Neuronal stem cell (in vitro differentiated cells): ENCODE measurements at regions not wholly inside any gene's neighbourhood (a gene's known extent, or its start where the extent isn't known, plus 50 kb on each side); places are given as distances from the start of the nearest gene placed in this dataset.

Experiments
- DNase-seq: peaks from one replicate; pipeline ENCODE4 v3.0.0-alpha.2; 2013; ENCODE audit warnings: low spot score
- H2AFZ ChIP-seq: one replicate; pipeline ENCODE4 v1.6.1; 2013; ENCODE audit warnings: mild to moderate bottlenecking, low read length, inconsistent platforms
- H2AK5ac ChIP-seq: 2 replicates; pipeline ENCODE4 v1.6.1; 2013; ENCODE audit warnings: low read depth, mild to moderate bottlenecking, inconsistent platforms, low read length, moderate library complexity, mixed read lengths
- H2BK120ac ChIP-seq: 2 replicates; pipeline ENCODE4 v1.6.1; 2013; ENCODE audit warnings: low read depth, mild to moderate bottlenecking, inconsistent platforms, low read length, moderate library complexity, mixed read lengths
- H2BK12ac ChIP-seq: one replicate; pipeline ENCODE4 v1.6.1; 2013; ENCODE audit warnings: low read length, inconsistent platforms
- H2BK15ac ChIP-seq: 2 replicates; pipeline ENCODE4 v1.6.1; 2013; ENCODE audit warnings: mild to moderate bottlenecking, low read length, inconsistent platforms, mixed read lengths
- H2BK5ac ChIP-seq: one replicate; pipeline ENCODE4 v1.6.1; 2013; ENCODE audit warnings: inconsistent platforms, mild to moderate bottlenecking, low read length, moderate library complexity
- H3K14ac ChIP-seq: one replicate; pipeline ENCODE4 v1.6.1; 2013; ENCODE audit warnings: low read length, inconsistent platforms
- H3K18ac ChIP-seq: 2 replicates; pipeline ENCODE4 v1.6.1; 2013; ENCODE audit warnings: low read length, inconsistent platforms
- H3K23ac ChIP-seq: 2 replicates; pipeline ENCODE4 v1.6.1; 2013; ENCODE audit warnings: low read depth, mild to moderate bottlenecking, mixed read lengths, low read length, inconsistent platforms; ENCODE audit not compliant: poor library complexity
- H3K27ac ChIP-seq: replicated peaks from 3 replicates; pipeline ENCODE4 v1.5.1; 2013; ENCODE audit warnings: low read length, inconsistent platforms
- H3K27me3 ChIP-seq, 3 experiments: 2 replicates each; pipeline ENCODE4 v1.6.1; 2013; ENCODE audit warnings: low read length in 3 of 3, mild to moderate bottlenecking in 2 of 3, inconsistent platforms in 1 of 3, low read depth in 1 of 3, mixed read lengths in 1 of 3, moderate library complexity in 1 of 3; ENCODE audit not compliant: control insufficient read depth in 3 of 3, insufficient read depth in 3 of 3
- H3K36me3 ChIP-seq, 2 donors: replicated peaks in 1 of 2; 2 replicates each; pipeline ENCODE4 v1.6.1; 2013; ENCODE audit warnings: low read length in 2 of 2; ENCODE audit not compliant: control insufficient read depth in 2 of 2, insufficient read depth in 2 of 2
- H3K4ac ChIP-seq: 2 replicates; pipeline ENCODE4 v1.6.1; 2013; ENCODE audit warnings: inconsistent platforms, mild to moderate bottlenecking, low read length, moderate library complexity
- H3K4me1 ChIP-seq, 2 donors: 1 replicate in 1 of 2; 2 replicates in 1 of 2; pipeline ENCODE4 v1.6.1; 2013; ENCODE audit warnings: low read length in 2 of 2, low read depth in 1 of 2; ENCODE audit not compliant: control insufficient read depth in 2 of 2, insufficient read depth in 1 of 2
- H3K4me2 ChIP-seq: one replicate; pipeline ENCODE4 v1.6.1; 2013; ENCODE audit warnings: mild to moderate bottlenecking, low read length, inconsistent platforms; ENCODE audit not compliant: insufficient read depth, poor library complexity, severe bottlenecking
- H3K4me3 ChIP-seq, 2 donors: 2 replicates each; pipeline ENCODE4 v1.5.1; 2013; ENCODE audit warnings: low read length in 2 of 2, mild to moderate bottlenecking in 2 of 2, inconsistent platforms in 1 of 2, moderate library complexity in 1 of 2
- H3K79me1 ChIP-seq: one replicate; pipeline ENCODE4 v1.6.1; 2013; ENCODE audit warnings: low read depth, mild to moderate bottlenecking, inconsistent platforms, low read length, moderate library complexity
- H3K9ac ChIP-seq: one replicate; pipeline ENCODE4 v1.6.1; 2013; ENCODE audit warnings: mild to moderate bottlenecking, low read depth, low read length, inconsistent platforms; ENCODE audit not compliant: poor library complexity
- H3K9me3 ChIP-seq, 2 donors: replicated peaks in 1 of 2; 2 replicates each; pipeline versions ENCODE3 to v1.6.1; 2013; ENCODE audit warnings: low read length in 2 of 2, mild to moderate bottlenecking in 2 of 2, inconsistent platforms in 1 of 2, low read depth in 1 of 2, mixed read lengths in 1 of 2, moderate library complexity in 1 of 2; ENCODE audit not compliant: control insufficient read depth in 2 of 2, insufficient read depth in 1 of 2
- H4K8ac ChIP-seq: one replicate; pipeline ENCODE4 v1.6.1; 2013; ENCODE audit warnings: low read depth, mild to moderate bottlenecking, inconsistent platforms, low read length, moderate library complexity
- H4K91ac ChIP-seq: one replicate; pipeline ENCODE4 v1.6.1; 2013; ENCODE audit warnings: low read length, low read depth, mild to moderate bottlenecking, inconsistent platforms; ENCODE audit not compliant: poor library complexity
- WGBS, 2 donors: extraction: QIAGEN DNeasy Blood & Tissue Kit; methylation state at CpG; one replicate each; pipeline ENCODE4 v1.1.7; 2013; ENCODE audit warnings: missing lambda C conversion rate in 2 of 2, mixed read lengths in 1 of 2; ENCODE audit not compliant: insufficient read length in 2 of 2, insufficient replicate concordance in 1 of 2; ENCODE audit errors: extremely low coverage in 2 of 2; 5-methylcytosine and 5-hydroxymethylcytosine counted together

DNA sequence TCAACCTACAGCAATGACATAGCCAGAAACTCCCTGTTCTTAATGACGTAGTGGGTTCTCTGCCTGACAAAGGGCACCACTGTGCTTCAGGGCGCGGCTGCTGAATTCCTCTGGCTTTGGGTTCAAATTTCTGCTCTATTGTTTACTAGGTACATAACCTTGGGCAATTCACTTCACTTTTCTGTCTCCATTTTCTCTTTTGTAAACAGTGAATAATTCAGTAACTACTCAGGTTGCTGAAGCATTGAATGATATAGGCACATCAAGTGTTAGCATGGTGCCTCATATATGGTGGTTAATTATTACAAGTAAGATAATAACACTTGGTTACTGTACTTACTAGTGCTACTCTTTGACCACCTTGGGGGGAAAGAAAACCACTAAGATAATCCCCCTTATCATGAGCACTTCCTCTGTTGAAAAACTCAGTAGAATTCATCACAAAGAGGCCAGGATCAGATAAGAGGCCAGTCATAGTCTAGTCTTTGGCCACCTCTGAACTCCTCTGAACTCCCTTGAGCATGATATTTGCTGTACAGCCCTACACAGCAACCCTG, 92.0 kb upstream of the AHR start:
- Histone ChIP-seq H3K79me1 (no peaks in the 10 kb centered on the region), H2BK120ac (no peak overlapping the region), H3K14ac (no peak overlapping the region), H2AFZ (no peak overlapping the region), H3K4ac (no peak overlapping the region), H2AK5ac (no peak overlapping the region), H3K27ac (no peak overlapping the region), H3K23ac (no peak overlapping the region), H2BK5ac (no peak overlapping the region), H3K4me1 (no peaks in the 10 kb centered on the region), H3K4me3 (no peak overlapping the region), H3K9ac (no peak overlapping the region), H2BK12ac (no peak overlapping the region), H3K27me3 (no peaks in the 10 kb centered on the region), H4K8ac (no peak overlapping the region), H4K91ac (no peak overlapping the region), H3K18ac (no peak overlapping the region), H3K9me3 (no peaks in the 10 kb centered on the region), H2BK15ac (no peak overlapping the region), H3K36me3 (no peaks in the 10 kb centered on the region), H3K4me2 (no peak overlapping the region)
- DNase-seq = no peak
- WGBS, 2 donors = no CpG with 5 or more reads among the region's 3 CpGs

DNA sequence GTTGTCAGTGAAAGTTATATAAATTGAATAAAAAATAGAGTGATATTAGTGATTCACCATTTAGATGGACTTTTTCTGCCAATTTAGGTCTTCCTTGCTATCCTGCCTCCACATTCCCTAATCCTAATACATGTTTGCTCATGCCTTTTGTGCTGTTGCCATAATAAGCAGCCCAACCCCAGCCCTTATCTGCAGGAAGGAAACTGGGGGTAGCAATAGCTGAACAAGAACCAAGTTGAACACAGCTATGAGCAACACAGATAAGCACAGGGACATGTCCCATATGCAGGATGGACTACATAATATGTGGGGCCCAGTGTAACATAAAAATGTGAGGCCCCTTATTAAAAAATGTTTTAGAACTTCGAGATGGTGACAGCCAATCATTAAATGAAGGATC, 91.2 kb upstream of the AHR start:
- Histone ChIP-seq H3K14ac (no peak overlapping the region), H3K18ac (no peak overlapping the region), H2BK5ac (no peak overlapping the region), H3K4me3 (no peak overlapping the region), H3K9ac (no peak overlapping the region), H2BK12ac (no peak overlapping the region), H2BK15ac (no peak overlapping the region), H3K9me3 (no peaks in the 10 kb centered on the region), H2BK120ac (no peak overlapping the region), H3K27ac (no peak overlapping the region), H3K23ac (no peak overlapping the region), H3K79me1 (no peaks in the 10 kb centered on the region), H3K4me2 (no peak overlapping the region), H3K4ac (no peak overlapping the region), H3K36me3 (no peaks in the 10 kb centered on the region), H4K91ac (no peak overlapping the region), H4K8ac (no peak overlapping the region), H3K4me1 (no peaks in the 10 kb centered on the region), H2AFZ (no peak overlapping the region), H2AK5ac (no peak overlapping the region), H3K27me3 (no peaks in the 10 kb centered on the region)
- WGBS, 2 donors = no CpG with 5 or more reads among the region's 1 CpG
- DNase-seq = no peak

- DNase-seq = no peak
- no peaks in the 10 kb centered on the region for H3K9me3 ChIP-seq
- H3K9ac ChIP-seq = no peak overlapping the region
- no peak overlapping the region for H4K91ac ChIP-seq
- WGBS, 2 donors = no CpG with 5 or more reads among the region's 3 CpGs
- no peaks in the 10 kb centered on the region for H3K79me1 ChIP-seq
- H3K4ac ChIP-seq = no peak overlapping the region
- H2BK15ac ChIP-seq = no peak overlapping the region
- H2BK5ac ChIP-seq = no peak overlapping the region
- H2BK12ac ChIP-seq = no peak overlapping the region
- H3K18ac ChIP-seq = no peak overlapping the region
- H3K4me1 ChIP-seq = no peaks in the 10 kb centered on the region
- H3K4me3 ChIP-seq = no peak overlapping the region
- H2AK5ac ChIP-seq = no peak overlapping the region
- no peak overlapping the region for H3K23ac ChIP-seq
- H2BK120ac ChIP-seq = no peak overlapping the region
- H2AFZ ChIP-seq = no peak overlapping the region
- no peak overlapping the region for H3K27ac ChIP-seq
- no peak overlapping the region for H3K4me2 ChIP-seq
- no peaks in the 10 kb centered on the region for H3K36me3 ChIP-seq
- H4K8ac ChIP-seq = no peak overlapping the region
- H3K14ac ChIP-seq = no peak overlapping the region
- no peaks in the 10 kb centered on the region for H3K27me3 ChIP-seq
Observed at GRCh38 chr7:17209101-17209500, 89.4 kb upstream of the AHR start.

DNA sequence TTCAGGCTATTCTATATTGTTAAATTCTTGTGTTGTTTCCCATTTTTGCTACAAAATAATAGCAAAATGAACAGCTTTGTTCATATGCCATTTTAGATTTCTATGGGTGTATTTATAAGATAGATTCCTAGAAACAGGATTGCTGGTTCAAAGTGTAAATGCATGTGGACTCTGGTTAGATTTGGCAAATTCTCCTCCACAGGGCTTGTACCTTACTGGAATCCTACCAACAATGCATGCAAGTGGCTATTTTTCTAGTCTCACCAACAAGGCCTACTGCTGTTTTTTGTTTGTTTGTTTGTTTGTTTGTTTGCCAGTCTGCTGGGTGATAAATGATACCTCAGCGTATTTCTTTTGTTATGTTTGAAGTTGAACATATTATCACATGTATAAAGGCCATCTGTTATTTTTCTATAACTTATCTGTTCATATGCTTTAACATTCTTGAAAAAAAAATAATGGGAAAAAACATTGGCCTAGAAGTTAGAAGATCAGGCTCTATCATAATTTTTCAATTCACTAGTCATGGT, 87.1 kb upstream of the AHR start:
- no peak overlapping the region for H4K8ac ChIP-seq
- no peak overlapping the region for H3K27ac ChIP-seq
- DNase-seq = no peak
- no peak overlapping the region for H2BK120ac ChIP-seq
- H3K14ac ChIP-seq = no peak overlapping the region
- peaks cover 0 to 8% of the 10 kb centered on the region in 2 donors for H3K9me3 ChIP-seq
- H3K36me3 ChIP-seq = no peaks in the 10 kb centered on the region
- no peaks in the 10 kb centered on the region for H3K27me3 ChIP-seq
- no peaks in the 10 kb centered on the region for H3K79me1 ChIP-seq
- no peak overlapping the region for H2BK5ac ChIP-seq
- no peak overlapping the region for H2BK15ac ChIP-seq
- no peak overlapping the region for H2AFZ ChIP-seq
- no peak overlapping the region for H4K91ac ChIP-seq
- H3K4ac ChIP-seq = no peak overlapping the region
- H3K4me3 ChIP-seq = no peak overlapping the region
- no peak overlapping the region for H3K9ac ChIP-seq
- no peak overlapping the region for H2AK5ac ChIP-seq
- WGBS, 2 donors = no CpG with 5 or more reads among the region's 1 CpG
- H3K23ac ChIP-seq = no peak overlapping the region
- no peak overlapping the region for H2BK12ac ChIP-seq
- H3K18ac ChIP-seq = no peak overlapping the region
- no peak overlapping the region for H3K4me2 ChIP-seq
- H3K4me1 ChIP-seq = no peaks in the 10 kb centered on the region
